ENCODE measurements at regions not wholly inside any gene's neighbourhood (a gene's known extent, or its start where the extent isn't known, plus 50 kb on each side); places are given as distances from the start of the nearest gene placed in this dataset.

- TF ChIP-seq POLR2A (IDR thresholded peaks at IDR 0.05; ENCODE audit: low read depth, low read length), result no peak
- no peak for FAIRE-seq
- no peak for DNase-seq (ENCODE audit: insufficient read length, low spot score)
Observed at GRCh38 chr6:23568292-23568691, 557.7 kb upstream of the NRSN1 start.

- DNase-seq (ENCODE audit: insufficient read length, low spot score), result no peak
- no peak for TF ChIP-seq POLR2A (IDR thresholded peaks at IDR 0.05; ENCODE audit: low read depth, low read length)
- FAIRE-seq, result no peak
Observed at GRCh38 chr6:23584134-23584763, 541.8 kb upstream of the NRSN1 start.

DNA sequence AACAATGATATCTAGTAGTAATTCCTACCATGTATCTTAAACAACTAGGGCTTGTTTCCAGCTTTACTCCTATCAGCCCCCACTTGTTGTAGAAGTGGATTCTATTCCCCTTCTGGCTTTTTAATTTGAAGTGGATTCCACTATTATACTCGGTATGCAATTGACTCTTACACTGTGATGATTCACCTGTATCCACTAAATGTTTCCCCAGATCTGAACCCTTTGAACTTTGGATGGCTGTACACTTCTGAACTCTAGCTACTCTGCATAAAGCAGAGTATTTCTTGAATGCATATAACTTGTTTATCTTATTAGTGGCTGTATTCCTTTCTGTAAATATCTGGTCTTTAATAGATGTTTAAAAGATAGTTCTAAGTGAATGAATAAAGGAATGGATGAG is 538.4 kb upstream of the NRSN1 start:
- FAIRE-seq, result no peak

GRCh38 chr6:23589811-23590210 is 536.2 kb upstream of the NRSN1 start:
- no peak for DNase-seq (ENCODE audit: insufficient read length, low spot score)
- FAIRE-seq, result no peak
- TF ChIP-seq POLR2A (IDR thresholded peaks at IDR 0.05; ENCODE audit: low read depth, low read length), result no peak

More for the DNA sequence above, 538.4 kb upstream of the NRSN1 start:
- no peak for TF ChIP-seq POLR2A (IDR thresholded peaks at IDR 0.05; ENCODE audit: low read depth, low read length)
- DNase-seq (ENCODE audit: insufficient read length, low spot score), result no peak

- no peak for TF ChIP-seq POLR2A (IDR thresholded peaks at IDR 0.05; ENCODE audit: low read depth, low read length)
- FAIRE-seq (no peak), DNase-seq (ENCODE audit: insufficient read length, low spot score) (no peak)
Observed at GRCh38 chr6:23590498-23591126, 535.4 kb upstream of the NRSN1 start.

GRCh38 chr6:23591761-23592160 is 534.3 kb upstream of the NRSN1 start:
- DNase-seq (ENCODE audit: insufficient read length, low spot score) (no peak), FAIRE-seq (no peak)
- TF ChIP-seq POLR2A (IDR thresholded peaks at IDR 0.05; ENCODE audit: low read depth, low read length), result no peak

GRCh38 chr6:23600118-23600517 is 525.9 kb upstream of the NRSN1 start:
- TF ChIP-seq POLR2A (IDR thresholded peaks at IDR 0.05; ENCODE audit: low read depth, low read length), result no peak
- no peak for DNase-seq (ENCODE audit: insufficient read length, low spot score)
- FAIRE-seq, result no peak

- DNase-seq (ENCODE audit: insufficient read length, low spot score) (no peak), FAIRE-seq (no peak)
- TF ChIP-seq POLR2A (IDR thresholded peaks at IDR 0.05; ENCODE audit: low read depth, low read length), result no peak
Observed at GRCh38 chr6:23601811-23602345, 524.1 kb upstream of the NRSN1 start.

- no peak for DNase-seq (ENCODE audit: insufficient read length, low spot score)
- FAIRE-seq, result no peak
- no peak for TF ChIP-seq POLR2A (IDR thresholded peaks at IDR 0.05; ENCODE audit: low read depth, low read length)
Observed at GRCh38 chr6:23608931-23609435, 517.0 kb upstream of the NRSN1 start.

- TF ChIP-seq POLR2A (IDR thresholded peaks at IDR 0.05; ENCODE audit: low read depth, low read length), result no peak
- no peak for DNase-seq (ENCODE audit: insufficient read length, low spot score)
- no peak for FAIRE-seq
Observed at GRCh38 chr6:23611776-23612381, 514.1 kb upstream of the NRSN1 start.

GRCh38 chr6:23618366-23618765 is 507.6 kb upstream of the NRSN1 start:
- DNase-seq (ENCODE audit: insufficient read length, low spot score), result no peak
- no peak for TF ChIP-seq POLR2A (IDR thresholded peaks at IDR 0.05; ENCODE audit: low read depth, low read length)
- no peak for FAIRE-seq

GRCh38 chr6:23620911-23621401 is 505.1 kb upstream of the NRSN1 start:
- FAIRE-seq (no peak), DNase-seq (ENCODE audit: insufficient read length, low spot score) (no peak)
- no peak for TF ChIP-seq POLR2A (IDR thresholded peaks at IDR 0.05; ENCODE audit: low read depth, low read length)

- DNase-seq (ENCODE audit: insufficient read length, low spot score) (no peak), FAIRE-seq (no peak)
- no peak for TF ChIP-seq POLR2A (IDR thresholded peaks at IDR 0.05; ENCODE audit: low read depth, low read length)
Observed at GRCh38 chr6:23630726-23631635, 495.0 kb upstream of the NRSN1 start.
